ENCODE measurements at regions not wholly inside any gene's neighbourhood (a gene's known extent, or its start where the extent isn't known, plus 50 kb on each side); places are given as distances from the start of the nearest gene placed in this dataset.

- CTCF ChIA-PET, result no interaction called here
- ATAC-seq, result no peak
These were observed 108.1 kb downstream of the UCHL1 start for GRCh38 chr4:41364876-41365275.

DNA sequence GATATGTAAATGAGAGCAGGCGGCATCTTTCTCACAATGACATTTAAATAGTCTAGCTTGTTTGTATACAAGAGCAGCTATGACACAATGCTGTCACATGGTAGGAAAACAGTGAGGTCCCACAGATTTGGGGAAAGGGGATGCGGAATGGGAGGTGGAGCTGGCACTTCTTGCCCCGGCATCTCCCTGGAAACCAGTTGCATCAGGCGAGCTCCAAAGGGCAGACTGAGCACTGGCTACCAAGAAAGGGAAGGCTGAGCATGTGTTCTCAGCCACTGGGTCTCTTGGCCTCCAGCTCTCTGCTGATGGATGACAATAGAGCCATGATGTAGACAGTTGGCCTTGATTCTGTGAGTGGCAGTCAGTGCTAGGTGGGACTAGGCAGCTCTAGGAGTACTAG, 109.0 kb downstream of the UCHL1 start:
- no TSS peak for BruUV-seq (replicated peaks)
- intact Hi-C loops (cut with micrococcal nuclease; ENCODE audit: unreplicated experiment), result no loop called here

More at GRCh38 chr4:41364876-41365275, 108.1 kb downstream of the UCHL1 start:
- Histone ChIP-seq H3K27ac (ENCODE audit: low read length) (no peak overlapping the region), H3K4me1 (ENCODE audit: control insufficient read depth, insufficient read depth, low read length) (no peaks in the 10 kb centered on the region), H3K9me3 (ENCODE audit: control insufficient read depth, insufficient read depth, low read depth, low read length) (no peaks in the 10 kb centered on the region), H3K4me3 (ENCODE audit: low read depth in 2 of 2, low read length in 2 of 2) (no peak overlapping the region), H3K36me3 (ENCODE audit: control insufficient read depth, insufficient read depth, low read length) (no peaks in the 10 kb centered on the region), H3K27me3 (ENCODE audit: control insufficient read depth, insufficient read depth, low read length) (peaks cover 9% of the 10 kb centered on the region)
- DNase-seq (ENCODE audit: low read depth, low spot score), result no peak
- no TSS peak for BruUV-seq (replicated peaks)
- intact Hi-C loops (cut with micrococcal nuclease; ENCODE audit: unreplicated experiment) (no loop called here), in situ Hi-C loops (cut with HindIII; ENCODE audit: low pct_unique_long_range_greater_than_20kb, low sequenced_read_pairs) (no loop called here)
- TF ChIP-seq TCF7L2 (IDR thresholded peaks at IDR 0.05; ENCODE audit: low read depth, low read length), result no peak
- TF ChIP-seq POLR2AphosphoS5 (IDR thresholded peaks at IDR 0.05; ENCODE audit: low read depth, low read length), result no peak
- no peak for TF ChIP-seq REST (IDR thresholded peaks at IDR 0.05; ENCODE audit: insufficient read depth in 1 of 2, low read depth in 2 of 2, low read length in 1 of 2)
- TF ChIP-seq CTCF (IDR thresholded peaks at IDR 0.05), result no peak
- no peak for TF ChIP-seq SIN3A (IDR thresholded peaks at IDR 0.05; ENCODE audit: borderline replicate concordance, insufficient read depth, low read depth, low read length)
- POLR2A ChIA-PET, result no interaction called here

More for the DNA sequence above, 109.0 kb downstream of the UCHL1 start:
- H3K36me3 ChIP-seq (ENCODE audit: control insufficient read depth, insufficient read depth, low read length), result no peaks in the 10 kb centered on the region
- peaks cover 9% of the 10 kb centered on the region for H3K27me3 ChIP-seq (ENCODE audit: control insufficient read depth, insufficient read depth, low read length)
- ChIA-PET CTCF (no interaction called here), POLR2A (no interaction called here)
- H3K4me3 ChIP-seq (ENCODE audit: low read depth in 2 of 2, low read length in 2 of 2), result no peak overlapping the region
- no peak overlapping the region for H3K27ac ChIP-seq (ENCODE audit: low read length)
- H3K4me1 ChIP-seq (ENCODE audit: control insufficient read depth, insufficient read depth, low read length), result no peaks in the 10 kb centered on the region
- in situ Hi-C loops (cut with HindIII; ENCODE audit: low pct_unique_long_range_greater_than_20kb, low sequenced_read_pairs), result no loop called here
- no peaks in the 10 kb centered on the region for H3K9me3 ChIP-seq (ENCODE audit: control insufficient read depth, insufficient read depth, low read depth, low read length)
- TF ChIP-seq SIN3A (IDR thresholded peaks at IDR 0.05; ENCODE audit: borderline replicate concordance, insufficient read depth, low read depth, low read length), result no peak
- no peak for TF ChIP-seq TCF7L2 (IDR thresholded peaks at IDR 0.05; ENCODE audit: low read depth, low read length)
- no peak for TF ChIP-seq POLR2AphosphoS5 (IDR thresholded peaks at IDR 0.05; ENCODE audit: low read depth, low read length)
- no peak for TF ChIP-seq REST (IDR thresholded peaks at IDR 0.05; ENCODE audit: insufficient read depth in 1 of 2, low read depth in 2 of 2, low read length in 1 of 2)
- no peak for TF ChIP-seq CTCF (IDR thresholded peaks at IDR 0.05)
- ATAC-seq, result no peak
- no peak for DNase-seq (ENCODE audit: low read depth, low spot score)

Data from Panc1 (cell line).